ENCODE measurements at regions not wholly inside any gene's neighbourhood (a gene's known extent, or its start where the extent isn't known, plus 50 kb on each side); places are given as distances from the start of the nearest gene placed in this dataset.

DNA sequence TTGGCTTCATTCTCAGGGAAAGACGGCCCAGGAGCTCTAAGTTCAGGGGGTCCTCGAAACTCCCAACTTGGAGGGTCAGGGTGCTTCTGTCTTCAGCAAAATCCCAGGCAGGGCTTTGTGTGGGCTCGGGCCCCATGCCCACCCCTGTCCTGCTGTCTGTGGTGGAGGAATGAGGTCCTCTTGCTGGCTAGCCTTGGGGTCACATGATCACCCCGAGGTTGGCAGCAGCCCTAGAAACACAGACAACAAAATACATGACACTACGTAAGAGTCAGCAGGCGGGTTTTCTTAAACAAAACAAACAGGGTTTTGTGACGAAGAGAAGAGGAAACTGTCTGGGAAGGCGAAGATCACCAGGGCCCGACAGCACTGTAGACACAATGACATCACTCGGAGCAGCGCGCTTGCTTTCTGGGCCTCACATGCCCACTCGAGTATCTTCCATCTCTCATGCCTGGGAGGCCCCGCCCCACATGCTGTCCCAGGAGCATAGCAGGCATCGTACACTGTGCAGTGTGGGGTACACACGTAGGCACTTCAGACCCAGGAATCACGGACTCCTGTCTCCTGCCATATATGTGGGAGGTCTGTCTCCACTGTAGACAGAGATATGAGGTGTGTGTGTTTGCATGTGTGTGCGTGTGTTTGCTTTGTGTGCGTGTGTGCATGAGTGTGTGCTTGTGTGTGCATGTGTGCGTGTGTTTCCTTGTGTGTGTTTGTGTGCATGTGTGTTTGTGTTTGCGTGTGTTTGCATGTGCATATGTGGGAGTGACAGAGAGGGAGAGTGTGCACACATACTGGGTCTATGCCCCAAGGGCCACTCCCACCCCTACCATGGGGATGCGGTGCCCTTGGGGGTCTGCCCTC lies 94.7 kb downstream of the SIK1 start:
- no peak for DNase-seq

DNA sequence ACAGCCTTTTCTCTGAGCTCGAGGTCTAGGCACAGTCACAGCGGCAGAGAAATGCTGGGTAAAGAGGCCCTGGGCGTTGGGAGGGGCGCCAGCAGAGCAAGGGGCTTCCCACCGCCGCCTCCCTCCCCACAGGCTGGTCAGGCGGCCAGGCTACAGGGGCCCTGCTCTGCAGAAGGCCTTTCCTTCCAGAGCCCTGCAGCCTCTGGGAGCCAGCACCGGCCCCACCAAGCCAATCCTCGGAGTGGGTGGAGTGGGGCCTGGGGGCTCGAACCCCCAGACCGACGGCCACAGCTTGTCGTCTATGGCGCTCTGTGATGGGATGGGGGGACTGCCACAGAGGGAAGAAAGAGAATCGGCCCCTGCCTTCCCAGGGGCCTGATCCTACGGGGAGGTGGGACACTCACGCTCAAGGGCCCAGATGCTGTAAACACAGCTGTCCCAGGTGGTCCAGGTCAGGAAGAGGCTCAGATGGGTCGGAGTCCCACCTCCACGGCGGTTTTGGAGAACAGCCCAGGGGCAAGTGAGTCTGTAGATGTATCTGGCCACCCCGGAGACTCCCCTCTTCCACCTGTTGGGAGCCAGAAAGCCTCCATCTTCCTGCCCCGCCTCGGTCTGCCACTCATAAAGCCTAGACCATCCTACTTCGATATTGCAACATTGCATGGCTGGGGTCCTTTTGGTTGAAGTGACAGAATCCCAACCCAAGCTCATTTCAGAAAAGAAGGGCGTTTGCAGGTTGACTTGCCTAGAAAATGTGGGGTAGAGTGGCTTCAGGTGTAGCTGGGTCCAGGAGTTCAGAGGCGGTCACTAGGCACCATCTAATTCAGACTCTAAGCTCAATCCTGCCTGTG lies 95.6 kb downstream of the SIK1 start:
- DNase-seq = no peak

DNA sequence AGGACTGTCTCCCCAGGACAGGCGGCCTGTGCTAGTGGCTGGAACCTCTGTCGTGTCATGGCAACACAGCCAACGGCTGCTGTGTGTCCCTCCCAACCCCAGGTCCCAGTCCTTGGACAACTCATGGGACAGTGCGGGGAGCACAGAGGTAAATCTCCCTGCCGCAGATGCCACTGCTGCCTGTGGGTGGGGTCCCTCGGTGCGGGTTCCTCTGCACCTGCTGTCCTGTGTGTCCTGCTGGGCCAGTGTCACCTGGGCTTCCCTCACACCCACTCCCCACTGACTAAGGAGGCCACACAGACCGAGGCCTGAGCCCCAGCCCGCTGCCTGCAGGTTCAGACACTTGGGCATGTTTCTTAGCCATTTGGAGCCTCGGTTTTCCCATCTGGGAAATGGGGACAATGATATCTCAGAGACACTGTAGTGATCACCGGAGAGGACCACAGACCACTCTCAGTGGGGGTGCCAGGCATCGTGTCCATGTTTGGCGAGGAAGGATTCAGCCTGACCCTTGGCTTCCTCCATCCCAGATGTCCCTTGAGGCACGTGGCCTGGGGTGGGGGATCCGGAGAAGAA lies 96.5 kb downstream of the SIK1 start:
- DNase-seq = no peak

DNA sequence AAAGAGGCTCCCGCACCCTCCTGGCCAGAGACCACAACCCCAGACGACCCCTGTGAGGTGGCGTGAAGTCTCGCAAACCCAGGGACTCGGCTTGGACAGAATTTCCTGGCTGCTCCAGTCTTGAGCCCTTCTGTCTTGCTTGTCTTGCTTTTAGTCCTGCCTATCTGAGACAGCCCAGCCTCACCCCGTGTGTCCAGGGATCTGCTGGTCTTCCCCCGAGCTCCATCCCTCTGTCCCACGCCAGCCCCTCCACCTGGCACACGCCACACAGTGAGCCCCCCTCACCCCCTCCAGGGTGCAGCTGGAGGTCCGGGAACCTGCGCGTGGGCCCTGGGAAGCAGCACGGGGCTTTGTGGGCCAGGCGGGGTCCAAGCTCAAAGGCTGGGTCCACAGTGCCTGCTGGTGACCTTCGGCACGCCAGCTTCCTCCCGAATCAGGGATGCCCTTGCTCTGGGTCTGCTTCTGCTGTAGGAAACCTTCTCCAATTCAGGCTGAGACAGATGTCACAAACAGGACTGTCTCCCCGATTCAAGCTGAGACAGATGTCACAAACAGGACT lies 97.1 kb downstream of the SIK1 start:
- no peak for DNase-seq

DNA sequence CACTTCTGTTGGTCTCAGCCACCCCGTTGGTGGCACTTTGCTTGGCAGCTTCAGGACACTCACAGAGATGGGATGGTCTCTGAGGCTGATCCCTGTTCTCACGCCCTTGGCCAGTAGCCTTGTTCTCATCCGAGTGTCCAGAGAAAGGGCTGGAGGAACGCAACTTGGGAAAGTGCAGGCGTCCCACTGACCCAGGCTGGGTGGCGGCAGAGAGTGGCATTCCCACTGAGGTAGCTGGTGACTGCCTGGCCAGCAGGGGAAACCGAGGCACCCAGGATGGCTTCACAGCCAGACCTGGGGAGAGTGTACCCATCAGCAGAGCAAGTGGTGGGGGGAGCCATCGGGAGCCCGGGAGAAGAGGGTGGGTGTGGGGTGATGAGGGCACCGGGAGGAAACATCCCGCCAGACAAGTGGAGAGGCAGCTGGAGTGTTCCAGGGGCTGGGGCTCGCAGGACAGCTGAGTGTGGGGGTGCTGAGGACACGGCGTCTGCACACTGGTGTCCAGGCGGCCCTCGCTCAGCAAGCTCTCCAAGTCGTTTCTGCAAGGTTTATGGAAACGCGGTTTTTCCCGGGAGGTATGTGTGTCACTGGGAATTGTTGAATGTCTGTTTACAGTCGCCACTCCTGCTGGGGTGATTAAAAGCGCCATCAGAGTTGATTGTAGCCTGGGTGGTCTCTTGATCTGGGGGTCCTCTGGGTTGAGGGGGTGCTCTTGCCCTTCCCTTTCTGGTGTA lies 97.8 kb downstream of the SIK1 start:
- no peak for DNase-seq

DNA sequence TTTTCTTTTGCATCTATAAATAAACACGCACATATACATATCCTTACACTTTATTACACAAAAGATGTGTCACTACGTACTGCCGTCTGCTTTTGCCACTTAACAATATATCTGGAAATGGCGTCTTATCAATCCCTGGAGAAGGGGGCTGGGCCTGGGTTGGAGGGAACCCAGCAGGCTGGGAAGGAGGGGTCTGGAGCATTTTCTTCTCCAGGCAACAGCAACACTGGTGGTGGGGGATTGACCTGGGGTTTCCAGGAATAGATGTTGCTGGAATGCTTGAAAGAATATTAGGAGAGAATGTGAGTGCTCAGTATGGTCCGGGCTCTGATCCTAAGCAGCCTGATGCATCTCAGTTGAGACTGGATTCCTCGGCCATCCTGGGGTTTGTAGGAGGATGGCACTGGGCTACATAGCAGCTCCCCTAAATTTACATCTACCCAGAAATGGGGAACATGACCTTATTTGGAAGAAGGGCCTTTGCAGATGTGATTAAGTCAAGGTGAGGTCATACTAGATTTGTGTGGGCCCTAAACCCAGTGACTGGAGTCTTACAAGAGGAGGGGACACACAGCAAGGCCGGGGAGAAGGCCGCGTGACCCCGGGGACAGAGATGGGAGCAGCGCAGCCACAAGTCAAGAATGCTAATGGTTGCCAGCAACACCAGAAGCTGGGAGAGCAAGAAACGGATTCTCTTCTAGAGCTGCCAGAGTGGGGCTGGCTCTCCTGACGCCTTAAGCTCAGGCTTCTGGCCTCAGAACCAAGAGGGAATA lies 98.6 kb downstream of the SIK1 start:
- no peak for DNase-seq

DNA sequence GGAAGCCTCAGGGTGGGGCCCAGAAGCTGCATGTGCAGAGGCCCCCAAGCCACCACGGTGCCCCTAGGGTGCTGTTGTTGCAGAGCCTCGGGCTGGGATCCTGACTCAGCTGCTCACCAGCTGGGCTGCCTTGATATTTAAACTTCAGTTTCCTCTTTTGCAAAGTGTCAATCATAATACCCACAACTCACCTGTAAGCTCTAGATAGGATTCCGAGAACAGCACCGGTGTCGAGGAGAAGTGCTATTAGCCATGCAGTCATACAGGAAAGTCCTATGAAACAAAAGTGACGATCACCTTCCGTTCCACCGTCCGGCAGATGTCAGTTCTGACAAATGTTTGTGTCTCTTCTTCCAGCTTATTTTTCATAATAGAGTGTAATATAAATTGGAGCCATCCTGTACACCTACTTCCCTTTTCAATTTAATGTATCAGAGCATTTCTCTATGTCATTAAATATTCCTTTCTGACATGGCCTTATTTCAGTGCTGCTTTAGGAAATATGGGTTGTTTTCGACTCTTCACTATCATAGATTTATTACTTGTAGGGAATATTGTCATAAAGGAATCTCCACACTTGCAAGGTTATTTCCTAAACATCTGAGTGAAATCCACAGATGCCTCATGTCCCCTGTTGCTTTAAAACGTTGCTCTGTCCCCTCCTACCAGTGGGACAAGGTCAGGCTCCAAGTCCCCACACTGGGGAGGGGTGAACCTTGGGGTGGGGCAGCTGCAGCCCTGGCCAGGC lies 100.8 kb downstream of the SIK1 start:
- DNase-seq = no peak

DNA sequence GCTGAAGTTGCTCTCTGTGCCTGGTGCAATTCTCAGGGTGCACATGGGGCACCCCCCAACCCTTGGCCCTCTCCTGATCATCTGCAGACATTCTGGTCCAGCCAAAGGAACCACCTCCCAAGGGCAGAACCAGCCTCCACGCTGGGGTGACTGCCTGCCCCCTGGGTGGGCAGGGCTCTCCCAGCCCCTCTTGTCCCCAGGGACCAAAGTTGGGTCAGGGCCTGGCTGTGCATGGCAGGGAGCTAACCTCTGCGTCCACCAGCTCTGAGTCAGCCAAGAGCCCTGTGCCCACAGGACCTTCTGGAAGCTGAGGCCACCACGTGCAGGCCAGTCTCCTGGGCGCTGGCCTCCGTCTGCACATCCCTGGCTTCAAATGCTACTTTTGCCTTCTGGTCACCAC lies 101.9 kb downstream of the SIK1 start:
- DNase-seq = no peak

DNA sequence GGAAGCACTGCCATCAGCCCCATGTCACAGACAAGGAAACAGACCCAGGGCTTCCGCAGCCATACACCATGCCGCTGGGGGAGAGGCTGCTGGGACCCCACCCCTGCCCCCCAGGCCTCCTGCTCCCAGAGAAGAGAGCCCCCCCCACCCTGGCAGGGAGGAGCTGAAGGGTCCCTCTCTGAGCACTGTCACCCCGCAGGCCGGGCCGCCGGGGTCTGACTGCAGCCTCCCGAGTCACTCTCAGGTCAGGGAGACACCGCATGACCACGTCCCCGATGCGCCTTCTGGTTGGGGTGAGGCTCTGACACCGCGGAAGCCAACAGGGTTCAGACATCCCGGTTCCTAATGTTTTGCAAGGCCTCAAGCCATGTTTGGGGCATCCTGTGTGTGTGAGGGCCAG lies 102.3 kb downstream of the SIK1 start:
- no peak for DNase-seq

DNA sequence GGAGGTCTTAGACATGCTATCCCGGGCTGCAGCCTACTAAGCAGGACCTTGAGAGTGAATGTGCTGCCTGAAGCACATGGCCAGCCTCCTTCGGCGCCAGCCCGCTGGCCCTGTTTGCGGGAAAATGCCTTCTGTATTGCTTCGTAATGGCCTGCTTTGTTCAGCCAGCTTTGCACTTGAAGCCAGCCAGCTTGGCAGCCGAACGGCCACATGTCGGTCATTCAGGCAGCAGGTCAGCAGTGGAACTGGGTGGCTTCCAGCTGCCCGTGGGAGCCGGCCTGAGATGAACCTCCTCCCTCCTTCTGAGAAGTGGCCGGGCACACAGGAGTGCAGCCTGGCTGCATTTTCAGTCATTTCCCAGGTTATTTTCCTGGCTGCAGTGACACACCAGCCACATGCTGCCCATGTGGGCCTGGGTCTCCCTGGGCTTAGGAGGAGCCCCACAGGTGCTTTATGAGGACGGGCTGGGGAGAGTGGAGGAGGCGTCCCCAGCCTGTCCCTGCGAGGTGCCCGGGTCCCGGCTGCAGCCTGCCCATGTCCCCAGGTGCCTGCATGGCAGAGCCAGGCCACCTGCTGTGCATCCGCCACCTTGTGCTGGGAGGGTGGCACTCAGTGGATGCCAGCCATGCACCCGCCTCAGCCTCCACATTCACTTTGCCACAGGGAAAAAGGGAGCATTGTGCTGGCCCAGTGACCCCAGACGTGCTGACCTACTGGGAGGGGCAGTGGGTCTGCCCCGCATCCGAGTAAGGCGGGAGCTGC lies 103.5 kb downstream of the SIK1 start:
- no peak for DNase-seq

DNA sequence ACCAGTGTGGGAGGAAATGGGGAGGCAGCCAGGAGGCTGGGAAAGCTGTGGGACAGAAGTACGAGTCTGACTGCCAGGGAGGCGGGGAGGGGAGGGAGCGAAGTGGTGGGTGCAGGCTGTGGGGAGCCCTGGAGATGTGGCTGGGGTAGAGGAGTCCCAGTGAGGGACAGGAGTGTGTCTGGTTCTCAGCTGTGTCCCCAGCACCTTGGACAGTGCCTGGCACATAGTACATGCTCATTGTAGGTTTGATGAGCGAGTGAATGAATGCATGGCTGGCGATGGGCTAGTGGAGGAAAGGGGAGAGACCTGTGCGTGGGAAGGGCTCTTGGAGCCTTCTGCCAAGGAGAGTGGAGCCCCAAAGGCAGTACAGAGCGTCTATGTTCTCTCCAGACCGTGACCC lies 104.1 kb downstream of the SIK1 start:
- DNase-seq = no peak

DNA sequence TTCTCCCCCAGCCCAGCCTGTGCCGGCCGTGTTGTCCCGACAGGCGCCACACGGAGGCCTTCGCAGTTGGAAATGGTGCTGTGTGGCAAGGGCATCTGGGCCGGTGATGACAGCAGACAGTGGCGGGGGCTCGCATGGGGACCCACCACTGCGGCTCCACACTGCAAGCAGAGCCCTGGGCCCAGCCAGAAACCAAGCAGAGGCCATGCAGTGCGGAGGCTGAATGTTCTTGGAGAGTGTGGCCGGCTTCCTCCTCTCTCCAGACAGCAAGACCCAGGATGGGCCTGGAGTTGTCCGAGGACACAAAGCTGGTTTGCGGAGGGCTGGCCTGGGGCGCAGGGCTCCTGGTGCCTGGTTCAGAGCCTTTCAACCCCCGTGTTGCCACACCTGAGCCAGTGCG lies 104.6 kb downstream of the SIK1 start:
- DNase-seq = no peak

DNA sequence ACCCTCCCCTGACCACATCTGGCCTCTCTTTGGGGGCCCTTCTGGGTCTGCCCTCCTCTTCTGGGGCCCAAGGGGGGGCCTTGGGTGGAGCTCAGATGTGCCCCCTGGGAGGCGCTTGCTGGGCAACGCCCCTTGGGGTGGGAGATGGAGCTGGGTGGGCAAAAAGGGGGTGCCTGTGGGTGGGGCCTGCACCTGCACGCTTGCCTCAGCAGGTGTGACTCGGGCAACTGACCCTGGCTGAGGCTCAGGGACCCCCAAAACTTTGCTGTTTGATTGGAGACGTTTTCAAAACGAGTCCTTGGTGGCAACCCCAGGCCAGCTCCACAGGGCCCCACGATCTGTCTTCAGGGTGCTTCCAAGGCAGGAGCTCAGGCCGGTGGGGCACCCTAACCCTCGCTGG lies 105.3 kb downstream of the SIK1 start:
- no peak for DNase-seq

DNA sequence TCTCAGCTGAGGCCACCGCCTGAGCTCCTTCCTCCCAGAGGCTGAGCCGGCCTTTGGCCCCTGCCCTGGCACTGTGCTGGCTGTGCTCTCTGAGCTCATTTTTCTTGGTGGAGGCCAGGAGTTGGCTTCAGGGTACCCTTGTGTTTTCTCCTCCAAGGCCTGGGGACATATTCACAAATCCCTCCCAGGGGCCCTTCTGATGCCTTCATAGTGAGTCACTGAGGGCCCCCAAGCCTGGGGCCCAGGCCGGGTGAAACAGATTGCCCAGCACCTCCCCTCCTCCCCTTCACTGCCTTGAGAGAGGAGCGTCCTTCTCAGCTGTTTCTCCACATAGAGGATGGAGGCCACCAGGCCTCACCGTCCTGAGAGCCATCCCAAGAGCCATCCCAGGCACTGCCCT lies 105.8 kb downstream of the SIK1 start:
- DNase-seq = no peak

DNA sequence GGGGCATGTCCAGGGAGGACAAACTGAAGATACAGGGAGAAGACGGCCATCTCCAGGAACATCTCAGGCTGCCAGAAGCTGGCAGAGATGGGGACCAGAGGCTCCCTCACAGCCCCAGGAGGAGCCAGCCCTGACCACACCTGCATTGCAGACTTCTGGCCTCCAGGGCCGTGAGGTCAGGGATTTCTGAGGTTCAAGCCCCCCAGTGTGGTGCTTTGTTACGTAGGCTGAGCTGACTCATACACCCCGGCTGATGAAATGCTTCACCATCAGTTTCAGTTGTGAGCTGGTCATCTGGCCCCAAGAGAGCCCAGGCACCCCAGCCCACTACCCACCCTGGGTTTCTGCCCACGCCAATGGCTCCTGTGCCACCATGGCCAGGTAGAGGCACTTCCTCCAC lies 106.4 kb downstream of the SIK1 start:
- no peak for DNase-seq

DNA sequence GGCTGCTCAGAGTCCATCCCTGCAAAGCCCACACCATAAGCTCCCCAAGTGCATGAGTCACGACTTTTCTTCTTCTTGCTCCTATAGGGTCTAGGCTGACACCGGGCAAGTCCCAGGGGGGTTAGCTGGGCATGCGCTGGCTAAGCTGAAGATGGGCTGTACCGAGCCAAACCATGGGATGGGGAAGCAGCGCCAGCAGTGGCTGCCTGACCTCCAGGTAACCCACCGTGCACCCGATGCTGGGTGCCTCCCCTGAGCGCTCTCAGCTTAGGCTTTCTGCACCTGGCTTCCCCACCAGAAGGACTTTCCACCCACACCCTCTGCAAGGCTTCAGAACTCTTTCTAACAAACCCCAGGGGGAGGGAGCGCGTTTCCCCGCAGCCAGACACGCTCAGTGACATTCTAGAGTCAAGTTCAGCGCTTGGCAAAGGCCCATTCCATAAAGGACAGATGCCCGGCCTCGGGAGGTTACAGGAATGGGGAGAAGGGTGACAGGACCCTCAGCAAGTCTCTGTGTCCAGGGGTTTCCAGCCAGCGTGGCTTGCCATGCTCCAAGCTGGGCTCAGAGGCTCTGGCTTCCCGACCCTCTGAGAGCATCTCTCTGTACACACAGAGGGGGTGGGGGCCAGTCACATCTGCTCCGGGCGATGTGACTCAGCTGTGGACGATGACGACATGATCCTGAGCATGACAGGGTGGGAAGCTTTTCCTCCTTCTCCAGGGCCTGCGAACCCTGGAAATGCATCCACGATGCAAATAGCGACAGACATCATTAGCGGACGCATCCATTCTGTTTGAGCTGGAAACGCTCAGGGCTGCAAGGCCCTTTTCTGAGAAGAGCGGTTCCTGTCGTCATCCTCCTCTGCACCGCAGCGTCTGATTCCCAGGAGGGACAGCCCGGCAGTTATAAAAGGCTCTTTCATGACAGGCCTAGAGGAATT lies 107.8 kb downstream of the SIK1 start:
- peak; percentile 62 for DNase-seq

DNA sequence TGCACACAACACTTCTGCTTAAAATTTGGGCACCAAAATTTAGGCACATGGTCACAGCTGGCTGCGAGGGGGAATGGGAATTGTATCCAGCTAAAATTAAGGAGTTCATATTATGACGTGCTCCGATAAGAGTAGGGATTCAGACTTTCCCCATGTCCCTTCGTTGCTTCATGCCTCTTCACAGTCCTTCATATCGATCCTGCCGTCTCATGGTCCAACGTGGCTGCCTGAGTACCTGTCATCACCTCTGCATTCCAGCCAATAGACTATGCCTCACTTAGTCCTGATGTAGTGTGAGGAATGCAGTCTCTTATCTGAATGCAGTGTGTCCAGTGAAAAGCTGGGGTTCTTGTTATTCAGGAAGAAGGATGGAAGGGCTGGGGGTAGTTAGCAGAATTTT lies 108.6 kb downstream of the SIK1 start:
- DNase-seq = no peak

DNA sequence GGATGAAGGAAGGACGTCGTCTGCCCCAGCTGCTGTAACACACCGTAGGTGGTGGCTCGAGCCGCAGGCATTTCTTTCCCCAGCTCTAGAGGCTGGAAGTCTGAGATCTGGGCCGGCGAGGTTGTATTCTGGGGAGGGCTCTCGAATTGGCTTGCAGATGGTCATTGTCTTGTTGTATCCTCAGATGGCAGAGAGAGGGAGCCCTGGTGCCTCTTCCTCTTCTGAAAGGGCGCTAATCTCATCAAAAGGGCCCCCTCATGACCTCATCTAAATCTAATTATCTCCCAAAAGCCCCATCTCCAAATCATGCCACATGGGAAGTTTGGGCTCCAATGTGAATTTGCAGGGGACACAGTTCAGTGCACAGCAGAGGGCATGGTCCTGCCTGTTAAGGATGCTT lies 109.0 kb downstream of the SIK1 start:
- DNase-seq = no peak

DNA sequence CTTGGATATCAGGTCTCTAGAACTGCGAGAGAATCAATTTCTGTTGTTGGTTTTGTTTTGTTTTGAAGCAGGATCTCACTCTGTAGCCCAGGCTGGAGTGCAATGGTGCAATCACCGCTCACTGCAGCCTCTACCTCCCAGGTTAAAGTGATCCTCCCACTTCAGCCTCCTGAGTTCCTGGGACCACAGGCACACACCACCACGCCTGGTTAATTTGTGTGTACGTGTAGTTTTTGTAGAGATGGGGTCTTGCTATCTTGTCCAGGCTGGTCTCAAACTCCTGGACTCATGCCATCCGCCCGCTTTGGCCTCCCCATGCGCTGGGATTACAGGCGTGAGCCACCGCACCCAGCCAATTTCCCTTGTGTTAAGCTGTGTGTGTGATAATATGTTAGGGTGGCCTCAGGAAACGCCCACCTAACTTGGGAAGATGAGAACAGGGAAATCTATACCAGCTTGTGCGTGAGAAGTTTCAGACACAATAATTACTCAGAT lies 109.6 kb downstream of the SIK1 start:
- DNase-seq = no peak
